Ovary (tissue), 7 donors: ENCODE measurements at regions not wholly inside any gene's neighbourhood (a gene's known extent, or its start where the extent isn't known, plus 50 kb on each side); places are given as distances from the start of the nearest gene placed in this dataset.

ENCODE experiments used
- DNase-seq, 5 donors: peaks; one replicate each; pipeline ENCODE4 v3.0.0-alpha.2; 2019 to 2020
- H3K27ac ChIP-seq, 2 donors: fragments of 200-600 bp; one replicate each; pipeline versions ENCODE4 v1.5.1 to v1.8.0; 2019 to 2022
- H3K27me3 ChIP-seq: fragments of 200-600 bp; one replicate; pipeline ENCODE4 v1.8.0; 2022
- H3K36me3 ChIP-seq: fragments of 200-600 bp; sonication (generic); one replicate; pipeline ENCODE4 v1.5.1; 2019
- H3K4me1 ChIP-seq: one replicate; pipeline ENCODE4 v1.8.1; 2013; ENCODE audit warnings: mild to moderate bottlenecking, moderate library complexity; ENCODE audit not compliant: insufficient read depth
- H3K4me3 ChIP-seq: fragments of 200-600 bp; sonication (generic); one replicate; pipeline ENCODE4 v1.5.1; 2017
- H3K9me3 ChIP-seq, 2 donors: fragments of 200-600 bp in 1 of 2; sonication (generic) in 1 of 2; one replicate each; pipeline versions ENCODE4 v1.5.1 to v1.8.1; 2013 to 2019; ENCODE audit warnings: mild to moderate bottlenecking in 1 of 2, moderate library complexity in 1 of 2
- EP300 ChIP-seq: sonication (generic); formaldehyde crosslinking; IDR thresholded peaks from one replicate; pipeline ENCODE4 v1.6.1; 2017; ENCODE audit warnings: antibody characterized with exemption
- POLR2A ChIP-seq: fragments of 450-650 bp; IDR thresholded peaks from one replicate; pipeline ENCODE4 v1.6.1; 2017; ENCODE audit warnings: antibody characterized with exemption, mild to moderate bottlenecking, moderate library complexity
- WGBS, 3 donors: extraction: QIAGEN DNeasy Blood & Tissue Kit in 1 of 3; methylation state at CpG; one replicate each; pipeline versions ENCODE4 v1.1.5 to v1.1.7; 2013 to 2017; 5-methylcytosine and 5-hydroxymethylcytosine counted together
- intact Hi-C, 4 donors: fragments of 100-400 bp; cut with DNase I; formaldehyde crosslinking; loops; one replicate each; pipeline versions ENCODE4 v1.11.0 to v1.15.1; 2022 to 2023
- TF ChIP-seq, protein P1 (sequence below), 3 donors: fragments of 450-650 bp in 2 of 3; fragments of 200-600 bp in 1 of 3; IDR thresholded peaks; one replicate each; pipeline versions ENCODE4 v1.5.1 to v1.8.0; 2016 to 2022; ENCODE audit warnings: antibody characterized with exemption in 3 of 3, mild to moderate bottlenecking in 1 of 3
- donor health status: DM: no; HTN: no; CAD: no; lungs with moderate emphysema.
- donor health status: DM: no; HTN: no; CAD: no.
- donor health status: Bipolar disorder and iron deficiency.
- donor health status: DM: no; HTN: no; CAD: no.
- donor health status: DM: yes; HTN: yes; CAD: no.

- H3K27ac ChIP-seq: no peak overlapping the region
- TF ChIP-seq, protein P1, sequence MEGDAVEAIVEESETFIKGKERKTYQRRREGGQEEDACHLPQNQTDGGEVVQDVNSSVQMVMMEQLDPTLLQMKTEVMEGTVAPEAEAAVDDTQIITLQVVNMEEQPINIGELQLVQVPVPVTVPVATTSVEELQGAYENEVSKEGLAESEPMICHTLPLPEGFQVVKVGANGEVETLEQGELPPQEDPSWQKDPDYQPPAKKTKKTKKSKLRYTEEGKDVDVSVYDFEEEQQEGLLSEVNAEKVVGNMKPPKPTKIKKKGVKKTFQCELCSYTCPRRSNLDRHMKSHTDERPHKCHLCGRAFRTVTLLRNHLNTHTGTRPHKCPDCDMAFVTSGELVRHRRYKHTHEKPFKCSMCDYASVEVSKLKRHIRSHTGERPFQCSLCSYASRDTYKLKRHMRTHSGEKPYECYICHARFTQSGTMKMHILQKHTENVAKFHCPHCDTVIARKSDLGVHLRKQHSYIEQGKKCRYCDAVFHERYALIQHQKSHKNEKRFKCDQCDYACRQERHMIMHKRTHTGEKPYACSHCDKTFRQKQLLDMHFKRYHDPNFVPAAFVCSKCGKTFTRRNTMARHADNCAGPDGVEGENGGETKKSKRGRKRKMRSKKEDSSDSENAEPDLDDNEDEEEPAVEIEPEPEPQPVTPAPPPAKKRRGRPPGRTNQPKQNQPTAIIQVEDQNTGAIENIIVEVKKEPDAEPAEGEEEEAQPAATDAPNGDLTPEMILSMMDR (IDR thresholded peaks at IDR 0.05): no peak
- TF ChIP-seq POLR2A (no peak), EP300 (no peak)
- intact Hi-C loops: no loop called here
- WGBS, 3 donors: 27 to 43% (median 33%) methylated on average over 3 of the region's 3 CpGs
- no peaks in the 10 kb centered on the region for H3K27me3 ChIP-seq
- H3K36me3 ChIP-seq: no peaks in the 10 kb centered on the region
- no peaks in the 10 kb centered on the region for H3K4me1 ChIP-seq
- H3K4me3 ChIP-seq: no peak overlapping the region
- H3K9me3 ChIP-seq: no peaks in the 10 kb centered on the region
- DNase-seq: no peak
Observed at GRCh38 chr18:28406533-28406932, 229.6 kb upstream of the CDH2 start.

- WGBS, 3 donors: 51 to 70% (median 57%) methylated on average over 1 of the region's 1 CpG
- no peaks in the 10 kb centered on the region for H3K27me3 ChIP-seq
- H3K4me1 ChIP-seq: no peaks in the 10 kb centered on the region
- H3K27ac ChIP-seq: no peak overlapping the region
- H3K9me3 ChIP-seq: no peaks in the 10 kb centered on the region
- intact Hi-C loops: no loop called here
- H3K36me3 ChIP-seq: no peaks in the 10 kb centered on the region
- no peak overlapping the region for H3K4me3 ChIP-seq
- TF ChIP-seq, protein P1 (IDR thresholded peaks at IDR 0.05): no peak
- TF ChIP-seq EP300: no peak
- TF ChIP-seq POLR2A: no peak
- no peak for DNase-seq
Observed at GRCh38 chr18:28404694-28405093, 227.8 kb upstream of the CDH2 start.

DNA sequence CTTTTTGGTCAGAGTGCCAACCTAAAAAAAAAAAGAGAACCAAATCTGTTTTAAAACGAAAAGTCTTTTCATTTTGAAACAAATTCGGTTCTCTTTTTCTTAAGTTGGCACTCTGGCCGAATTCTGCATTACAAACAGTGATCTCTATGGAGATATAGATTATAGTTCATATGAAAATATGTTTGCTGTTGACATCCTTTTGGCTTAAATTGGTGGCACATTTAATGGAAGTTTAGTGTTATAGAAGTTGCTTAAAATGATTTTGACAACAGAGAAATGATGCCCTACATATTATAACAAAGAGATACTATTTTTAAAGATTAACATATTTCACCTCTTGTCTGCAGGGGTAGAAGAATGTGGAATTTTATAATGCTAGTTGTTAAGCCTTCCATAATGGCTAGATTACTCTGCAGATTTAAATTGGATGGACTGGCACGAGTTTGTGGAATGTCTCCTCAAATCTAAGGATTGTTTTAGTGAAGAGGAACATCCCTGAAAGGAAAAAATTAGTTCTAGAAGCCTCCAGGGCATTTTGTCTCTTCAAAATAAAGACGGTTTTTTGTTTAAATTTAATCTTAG lies 222.9 kb upstream of the CDH2 start:
- Histone ChIP-seq H3K4me1 (no peaks in the 10 kb centered on the region), H3K4me3 (no peak overlapping the region), H3K9me3 (no peaks in the 10 kb centered on the region), H3K27me3 (no peaks in the 10 kb centered on the region), H3K36me3 (no peaks in the 10 kb centered on the region), H3K27ac (no peak overlapping the region)
- DNase-seq: no peak
- 76 to 81% (median 77%) methylated on average over 5 of the region's 5 CpGs for WGBS, 3 donors
- TF ChIP-seq, protein P1 (IDR thresholded peaks at IDR 0.05): no peak
- TF ChIP-seq POLR2A: no peak
- TF ChIP-seq EP300: no peak
- intact Hi-C loops: loop anchor here in 1 of 4 donors (5.0 kb wide), 1 partner anchor 87 kb away; no protein-coding TSS in a partner anchor

DNA sequence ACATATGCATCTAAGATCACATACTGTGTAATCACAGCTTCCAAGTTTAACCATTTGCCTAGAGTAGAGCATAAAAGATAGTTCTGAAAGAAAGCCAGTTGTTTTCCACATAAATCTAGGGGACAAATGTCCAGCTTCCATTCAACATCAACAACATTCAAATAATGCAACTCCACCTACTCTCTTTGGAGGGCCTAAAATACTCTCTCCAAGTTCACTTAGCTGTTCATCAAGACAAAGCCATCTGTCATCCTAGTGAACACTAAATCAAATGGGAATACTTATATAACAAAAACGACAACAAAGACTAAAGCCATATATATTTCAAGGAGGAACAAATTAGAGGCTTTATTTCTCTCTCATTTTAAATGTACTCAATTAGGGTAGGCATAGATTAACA lies 221.5 kb upstream of the CDH2 start:
- TF ChIP-seq POLR2A (no peak), EP300 (no peak)
- TF ChIP-seq, protein P1 (IDR thresholded peaks at IDR 0.05): no peak
- no peaks in the 10 kb centered on the region for H3K4me1 ChIP-seq
- intact Hi-C loops: loop anchor here in 1 of 4 donors (5.0 kb wide), 1 partner anchor 89 kb away; no protein-coding TSS in a partner anchor
- WGBS, 3 donors: 70 to 77% (median 74%) methylated on average over 1 of the region's 1 CpG
- H3K27ac ChIP-seq: no peak overlapping the region
- no peak for DNase-seq
- H3K4me3 ChIP-seq: no peak overlapping the region
- H3K36me3 ChIP-seq: no peaks in the 10 kb centered on the region
- no peaks in the 10 kb centered on the region for H3K27me3 ChIP-seq
- H3K9me3 ChIP-seq: no peaks in the 10 kb centered on the region
